Panc1 (cell line): ENCODE measurements at regions not wholly inside any gene's neighbourhood (a gene's known extent, or its start where the extent isn't known, plus 50 kb on each side); places are given as distances from the start of the nearest gene placed in this dataset.

Experiments
- ATAC-seq: fragments of 200-7000 bp; cut with Tn5 transposase; 2 replicates; pipeline ENCODE4 v1.9.1; 2020; ENCODE audit warnings: mild to moderate bottlenecking, moderate library complexity
- BruUV-seq: library from RNA; stranded (reverse); fragments of 400-500 nt; replicated peaks from 2 replicates; lab custom pipeline; 2021; lab: Mats Ljungman, UMichigan
- CTCF ChIA-PET: fragments of 300-600 bp; sonication (Branson Sonifier 250); formaldehyde crosslinking; loops from one replicate; lab custom pipeline; 2022; ENCODE audit warnings: antibody characterized with exemption; lab: Charles Lee
- POLR2A ChIA-PET: fragments of 300-600 bp; sonication (Branson Sonifier 250); formaldehyde crosslinking; loops from one replicate; lab custom pipeline; 2022; ENCODE audit warnings: antibody characterized with exemption; lab: Charles Lee
- DNase-seq: peaks from one replicate; pipeline ENCODE4 v3.0.0-alpha.2; 2010; ENCODE audit warnings: low read depth, low spot score
- H3K27ac ChIP-seq: 2 replicates; pipeline ENCODE4 v1.5.1; 2011; ENCODE audit warnings: mild to moderate bottlenecking, low read length, inconsistent platforms
- H3K27me3 ChIP-seq: fragments of 200-500 bp; sonication (Bioruptor generic); 2 replicates; pipeline ENCODE4 v1.6.0; 2014; ENCODE audit warnings: low read length, inconsistent platforms; ENCODE audit not compliant: control insufficient read depth, insufficient read depth
- H3K36me3 ChIP-seq: fragments of 200-500 bp; sonication (Bioruptor generic); 2 replicates; pipeline ENCODE4 v1.5.1; 2014; ENCODE audit warnings: inconsistent platforms, mild to moderate bottlenecking, low read length, moderate library complexity; ENCODE audit not compliant: control insufficient read depth, insufficient read depth
- H3K4me1 ChIP-seq: 2 replicates; pipeline ENCODE4 v1.5.1; 2011; ENCODE audit warnings: inconsistent platforms, mild to moderate bottlenecking, low read length, moderate library complexity; ENCODE audit not compliant: control insufficient read depth, insufficient read depth
- H3K4me3 ChIP-seq, 2 experiments: 2 replicates each; pipeline ENCODE4 v1.5.1; 2011 to 2012; ENCODE audit warnings: low read depth in 2 of 2, low read length in 2 of 2, mild to moderate bottlenecking in 2 of 2, inconsistent platforms in 1 of 2, moderate library complexity in 1 of 2
- H3K9me3 ChIP-seq: fragments of 200-500 bp; sonication (Bioruptor generic); 2 replicates; pipeline ENCODE4 v1.5.1; 2014; ENCODE audit warnings: low read depth, mild to moderate bottlenecking, inconsistent platforms, low read length, moderate library complexity; ENCODE audit not compliant: control insufficient read depth, insufficient read depth
- CTCF ChIP-seq: fragments of 450-650 bp; IDR thresholded peaks from 2 replicates; pipeline ENCODE4 v1.5.1; 2017; ENCODE audit warnings: mild to moderate bottlenecking
- POLR2AphosphoS5 ChIP-seq: IDR thresholded peaks from 2 replicates; pipeline ENCODE4 v1.6.1; 2012; ENCODE audit warnings: mild to moderate bottlenecking, low read depth, low read length, moderate library complexity
- REST ChIP-seq, 2 experiments: IDR thresholded peaks; 2 replicates each; pipeline ENCODE4 v1.6.1; 2011 to 2012; ENCODE audit warnings: low read depth in 2 of 2, control low read depth in 1 of 2, low read length in 1 of 2, mild to moderate bottlenecking in 1 of 2, moderate library complexity in 1 of 2; ENCODE audit not compliant: insufficient read depth in 1 of 2
- SIN3A ChIP-seq: IDR thresholded peaks from 2 replicates; pipeline ENCODE4 v1.6.1; 2012; ENCODE audit warnings: low read depth, mild to moderate bottlenecking, low read length, moderate library complexity, borderline replicate concordance; ENCODE audit not compliant: insufficient read depth
- TCF7L2 ChIP-seq: IDR thresholded peaks from 2 replicates; pipeline ENCODE4 v1.6.1; 2011; ENCODE audit warnings: mild to moderate bottlenecking, low read depth, low read length, inconsistent platforms
- in situ Hi-C: cut with HindIII; loops from 2 replicates; pipeline ENCODE4 v1.10.0; 2016; ENCODE audit warnings: low sequenced_read_pairs, low pct_unique_long_range_greater_than_20kb
- intact Hi-C: fragments of 100-400 bp; cut with micrococcal nuclease; formaldehyde crosslinking; loops from one replicate; pipeline ENCODE4 v1.10.0; 2022; ENCODE audit not compliant: unreplicated experiment

- intact Hi-C loops, result no loop called here
- BruUV-seq, result no TSS peak
- Histone ChIP-seq H3K4me1 (no peaks in the 10 kb centered on the region), H3K27me3 (no peaks in the 10 kb centered on the region), H3K27ac (no peak overlapping the region), H3K36me3 (no peaks in the 10 kb centered on the region), H3K9me3 (no peaks in the 10 kb centered on the region), H3K4me3 (no peak overlapping the region)
- ChIA-PET CTCF (no interaction called here), POLR2A (no interaction called here)
- ATAC-seq (no peak), DNase-seq (no peak)
- TF ChIP-seq POLR2AphosphoS5, result no peak
- TF ChIP-seq SIN3A, result no peak
- TF ChIP-seq REST (IDR thresholded peaks at IDR 0.05; ENCODE audit: insufficient read depth in 1 of 2, low read depth in 2 of 2, low read length in 1 of 2), result no peak
- TF ChIP-seq TCF7L2, result no peak
- no peak for TF ChIP-seq CTCF
- in situ Hi-C loops, result no loop called here
These were observed 546.2 kb downstream of the TMEM135 start for GRCh38 chr11:87583931-87584330.

GRCh38 chr11:87575088-87575487 lies 537.4 kb downstream of the TMEM135 start:
- no peak for ATAC-seq
- BruUV-seq, result no TSS peak
- in situ Hi-C loops, result no loop called here
- Histone ChIP-seq H3K27ac (no peak overlapping the region), H3K9me3 (no peaks in the 10 kb centered on the region), H3K36me3 (no peaks in the 10 kb centered on the region), H3K27me3 (no peaks in the 10 kb centered on the region), H3K4me3 (no peak overlapping the region), H3K4me1 (no peaks in the 10 kb centered on the region)
- POLR2A ChIA-PET, result no interaction called here
- TF ChIP-seq REST (IDR thresholded peaks at IDR 0.05; ENCODE audit: insufficient read depth in 1 of 2, low read depth in 2 of 2, low read length in 1 of 2), result no peak
- TF ChIP-seq CTCF, result no peak
- no peak for TF ChIP-seq TCF7L2
- no peak for TF ChIP-seq POLR2AphosphoS5
- TF ChIP-seq SIN3A, result no peak
- CTCF ChIA-PET, result no interaction called here
- intact Hi-C loops, result no loop called here
- no peak for DNase-seq
